ENCODE measurements at regions not wholly inside any gene's neighbourhood (a gene's known extent, or its start where the extent isn't known, plus 50 kb on each side); places are given as distances from the start of the nearest gene placed in this dataset.
"Not testable (repeated sequence)": the region's sequence is repeated elsewhere in the genome, so short reads cannot be mapped to it uniquely, and the experiment has no call there.

DNA sequence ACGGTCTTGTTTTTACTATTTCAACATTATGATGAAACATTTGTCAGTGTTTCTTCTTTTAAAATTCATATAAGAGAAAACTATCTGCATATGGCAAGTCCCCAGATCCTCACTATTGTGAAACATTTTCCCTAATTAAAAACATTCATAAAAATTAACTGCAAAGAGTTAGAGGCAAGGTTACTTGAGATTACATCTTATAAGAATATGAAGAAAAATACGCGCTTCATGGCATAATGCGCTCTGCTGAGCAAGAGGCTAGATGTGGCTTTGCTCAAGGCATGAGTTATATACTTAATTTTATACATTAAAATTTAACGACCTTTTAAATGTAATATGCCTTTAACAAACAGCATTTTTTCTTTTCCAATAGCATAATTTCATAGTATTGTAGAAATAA lies 166.4 kb upstream of the RPRM start:
- Histone ChIP-seq H3K36me3 (ENCODE audit: control insufficient read depth in 4 of 4, insufficient read depth in 4 of 4, low read length in 3 of 4) (no peaks in the 10 kb centered on the region), H3K27ac (ENCODE audit: insufficient read depth in 1 of 2, low read depth in 1 of 2, low read length in 2 of 2, poor library complexity in 1 of 2, severe bottlenecking in 2 of 2) (no peak overlapping the region), H3K4me1 (ENCODE audit: control extremely low read depth in 1 of 4, control insufficient read depth in 4 of 4, insufficient read depth in 4 of 4, low read length in 3 of 4) (no peaks in the 10 kb centered on the region), H3K27me3 (replicated peaks in 2 of 5; ENCODE audit: control insufficient read depth in 4 of 5, insufficient read depth in 5 of 5, low read length in 4 of 5) (no peaks in the 10 kb centered on the region), H3K9me3 (ENCODE audit: control extremely low read depth in 1 of 5, control insufficient read depth in 4 of 5, insufficient read depth in 2 of 5, low read depth in 1 of 5, low read length in 4 of 5) (no peaks in the 10 kb centered on the region), H3K4me3 (ENCODE audit: control insufficient read depth in 1 of 7, extremely low read depth in 1 of 7, insufficient read depth in 4 of 7, low read depth in 2 of 7, low read length in 6 of 7) (no peak overlapping the region)
- no peak for DNase-seq
- CTCF ChIA-PET = no interaction called here
- WGBS (ENCODE audit: insufficient coverage) = no CpG with 5 or more reads among the region's 5 CpGs
- POLR2A ChIA-PET = no interaction called here

DNA sequence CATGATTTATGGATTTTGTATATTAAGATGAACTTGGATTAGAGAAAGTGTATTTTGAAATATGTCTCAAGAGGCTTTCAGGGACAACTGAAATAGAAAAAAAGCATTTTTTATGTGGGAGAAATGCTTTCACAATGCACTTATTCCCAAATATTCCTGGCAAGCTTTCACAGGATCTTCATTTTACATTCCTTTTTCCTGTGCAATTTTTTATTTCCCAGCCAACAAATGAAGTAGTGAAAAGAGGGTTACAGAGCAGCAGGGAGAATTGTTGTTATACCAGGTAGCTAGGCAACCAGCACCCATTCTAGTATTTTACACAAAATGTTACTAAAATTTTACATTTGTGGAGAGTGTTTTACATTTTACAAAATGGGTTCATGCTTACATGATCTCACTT lies 167.0 kb upstream of the RPRM start:
- POLR2A ChIA-PET = no interaction called here
- no peaks in the 10 kb centered on the region for H3K36me3 ChIP-seq (ENCODE audit: control insufficient read depth in 4 of 4, insufficient read depth in 4 of 4, low read length in 3 of 4)
- DNase-seq = no peak
- no peaks in the 10 kb centered on the region for H3K27me3 ChIP-seq (replicated peaks in 2 of 5; ENCODE audit: control insufficient read depth in 4 of 5, insufficient read depth in 5 of 5, low read length in 4 of 5)
- H3K27ac ChIP-seq (ENCODE audit: insufficient read depth in 1 of 2, low read depth in 1 of 2, low read length in 2 of 2, poor library complexity in 1 of 2, severe bottlenecking in 2 of 2) = no peak overlapping the region
- CTCF ChIA-PET = no interaction called here
- no peaks in the 10 kb centered on the region for H3K9me3 ChIP-seq (ENCODE audit: control extremely low read depth in 1 of 5, control insufficient read depth in 4 of 5, insufficient read depth in 2 of 5, low read depth in 1 of 5, low read length in 4 of 5)
- H3K4me1 ChIP-seq (ENCODE audit: control extremely low read depth in 1 of 4, control insufficient read depth in 4 of 4, insufficient read depth in 4 of 4, low read length in 3 of 4) = no peaks in the 10 kb centered on the region
- no peak overlapping the region for H3K4me3 ChIP-seq (ENCODE audit: control insufficient read depth in 1 of 7, extremely low read depth in 1 of 7, insufficient read depth in 4 of 7, low read depth in 2 of 7, low read length in 6 of 7)

DNA sequence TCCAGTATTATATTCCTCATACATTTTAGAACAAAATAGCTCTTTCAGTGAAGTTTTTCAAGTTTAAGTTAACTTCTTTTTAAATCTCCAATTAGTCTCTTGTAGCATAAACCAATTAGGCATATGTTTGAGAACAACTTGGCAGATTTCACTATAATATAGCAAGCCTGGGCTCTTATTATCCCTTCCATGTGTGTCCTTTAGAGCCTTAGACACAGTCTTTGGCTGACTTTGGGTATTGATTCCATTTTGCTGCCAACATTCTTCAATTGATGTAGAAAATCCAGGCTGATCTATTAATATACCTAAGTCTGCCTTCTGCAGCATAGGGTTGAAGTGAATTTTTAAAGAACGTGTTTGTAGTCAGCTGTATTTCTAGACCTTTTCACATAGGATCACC lies 179.1 kb upstream of the RPRM start:
- CTCF ChIA-PET = no interaction called here
- no CpG with 5 or more reads among the region's 1 CpG for WGBS (ENCODE audit: insufficient coverage)
- Histone ChIP-seq H3K4me1 (ENCODE audit: control extremely low read depth in 1 of 4, control insufficient read depth in 4 of 4, insufficient read depth in 4 of 4, low read length in 3 of 4) (no peaks in the 10 kb centered on the region), H3K4me3 (ENCODE audit: control insufficient read depth in 1 of 7, extremely low read depth in 1 of 7, insufficient read depth in 4 of 7, low read depth in 2 of 7, low read length in 6 of 7) (no peak overlapping the region), H3K9me3 (ENCODE audit: control extremely low read depth in 1 of 5, control insufficient read depth in 4 of 5, insufficient read depth in 2 of 5, low read depth in 1 of 5, low read length in 4 of 5) (no peaks in the 10 kb centered on the region), H3K27me3 (replicated peaks in 2 of 5; ENCODE audit: control insufficient read depth in 4 of 5, insufficient read depth in 5 of 5, low read length in 4 of 5) (no peaks in the 10 kb centered on the region), H3K36me3 (ENCODE audit: control insufficient read depth in 4 of 4, insufficient read depth in 4 of 4, low read length in 3 of 4) (no peaks in the 10 kb centered on the region), H3K27ac (ENCODE audit: insufficient read depth in 1 of 2, low read depth in 1 of 2, low read length in 2 of 2, poor library complexity in 1 of 2, severe bottlenecking in 2 of 2) (no peak overlapping the region)
- POLR2A ChIA-PET = no interaction called here
- DNase-seq = no peak

DNA sequence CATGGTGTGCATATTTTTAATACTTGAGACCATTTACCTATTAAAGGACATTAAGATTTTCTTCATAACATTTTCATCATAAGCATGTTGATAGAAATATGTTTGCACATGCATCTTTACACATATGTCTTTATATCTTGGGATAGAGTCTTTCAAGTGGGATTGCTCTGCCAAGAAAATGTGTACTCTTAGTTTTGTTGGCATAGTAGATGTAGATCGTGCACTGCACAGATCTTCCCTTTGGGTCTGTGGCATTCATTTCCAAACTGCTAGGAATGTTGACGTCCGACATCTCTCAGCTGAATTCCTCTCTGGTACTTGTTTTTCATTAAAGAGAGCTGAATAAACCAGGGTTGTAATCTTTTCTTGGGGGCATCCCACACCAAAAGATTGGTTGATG lies 183.2 kb upstream of the RPRM start:
- CTCF ChIA-PET = no interaction called here

DNA sequence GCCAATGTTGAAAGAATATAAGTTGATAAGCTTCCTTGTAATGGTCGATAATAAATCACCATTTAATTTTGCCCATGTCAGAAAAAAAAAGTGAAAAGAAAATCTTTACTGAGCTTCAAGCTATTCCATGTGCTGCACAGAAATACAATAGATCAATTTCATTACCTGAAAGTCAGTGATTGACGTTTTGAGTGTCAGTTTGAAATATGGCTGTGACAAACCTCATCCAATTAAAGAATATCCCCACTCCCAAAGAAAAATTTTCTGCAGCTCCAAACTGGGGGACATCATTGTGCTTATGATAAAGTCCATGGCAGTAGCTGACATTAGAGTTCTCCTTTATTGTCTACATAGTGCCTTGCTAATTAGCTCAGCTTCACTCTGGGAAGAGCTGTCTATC lies 184.8 kb upstream of the RPRM start:
- ChIA-PET POLR2A (no interaction called here), CTCF (no interaction called here)
- peaks cover 0 to 5% (median 0%) of the 10 kb centered on the region in 5 experiments for H3K9me3 ChIP-seq (ENCODE audit: control extremely low read depth in 1 of 5, control insufficient read depth in 4 of 5, insufficient read depth in 2 of 5, low read depth in 1 of 5, low read length in 4 of 5)
- DNase-seq = no peak
- H3K27me3 ChIP-seq (replicated peaks in 2 of 5; ENCODE audit: control insufficient read depth in 4 of 5, insufficient read depth in 5 of 5, low read length in 4 of 5) = no peaks in the 10 kb centered on the region
- H3K36me3 ChIP-seq (ENCODE audit: control insufficient read depth in 4 of 4, insufficient read depth in 4 of 4, low read length in 3 of 4) = no peaks in the 10 kb centered on the region
- no peak overlapping the region for H3K4me3 ChIP-seq (ENCODE audit: control insufficient read depth in 1 of 7, extremely low read depth in 1 of 7, insufficient read depth in 4 of 7, low read depth in 2 of 7, low read length in 6 of 7)
- no peak overlapping the region for H3K27ac ChIP-seq (ENCODE audit: insufficient read depth in 1 of 2, low read depth in 1 of 2, low read length in 2 of 2, poor library complexity in 1 of 2, severe bottlenecking in 2 of 2)
- no CpG with 5 or more reads among the region's 2 CpGs for WGBS (ENCODE audit: insufficient coverage)
- H3K4me1 ChIP-seq (ENCODE audit: control extremely low read depth in 1 of 4, control insufficient read depth in 4 of 4, insufficient read depth in 4 of 4, low read length in 3 of 4) = no peaks in the 10 kb centered on the region

More for the DNA sequence above, 183.2 kb upstream of the RPRM start:
- H3K27me3 ChIP-seq (replicated peaks in 2 of 5; ENCODE audit: control insufficient read depth in 4 of 5, insufficient read depth in 5 of 5, low read length in 4 of 5) = no peaks in the 10 kb centered on the region
- no peaks in the 10 kb centered on the region for H3K36me3 ChIP-seq (ENCODE audit: control insufficient read depth in 4 of 4, insufficient read depth in 4 of 4, low read length in 3 of 4)
- H3K4me3 ChIP-seq (ENCODE audit: control insufficient read depth in 1 of 7, extremely low read depth in 1 of 7, insufficient read depth in 4 of 7, low read depth in 2 of 7, low read length in 6 of 7) = no peak overlapping the region
- no peak overlapping the region for H3K27ac ChIP-seq (ENCODE audit: insufficient read depth in 1 of 2, low read depth in 1 of 2, low read length in 2 of 2, poor library complexity in 1 of 2, severe bottlenecking in 2 of 2)
- H3K4me1 ChIP-seq (ENCODE audit: control extremely low read depth in 1 of 4, control insufficient read depth in 4 of 4, insufficient read depth in 4 of 4, low read length in 3 of 4) = no peaks in the 10 kb centered on the region
- peaks cover 0 to 5% (median 0%) of the 10 kb centered on the region in 5 experiments for H3K9me3 ChIP-seq (ENCODE audit: control extremely low read depth in 1 of 5, control insufficient read depth in 4 of 5, insufficient read depth in 2 of 5, low read depth in 1 of 5, low read length in 4 of 5)
- POLR2A ChIA-PET = no interaction called here
- DNase-seq = no peak
- WGBS (ENCODE audit: insufficient coverage) = 100% methylated on average over 3 of the region's 3 CpGs

DNA sequence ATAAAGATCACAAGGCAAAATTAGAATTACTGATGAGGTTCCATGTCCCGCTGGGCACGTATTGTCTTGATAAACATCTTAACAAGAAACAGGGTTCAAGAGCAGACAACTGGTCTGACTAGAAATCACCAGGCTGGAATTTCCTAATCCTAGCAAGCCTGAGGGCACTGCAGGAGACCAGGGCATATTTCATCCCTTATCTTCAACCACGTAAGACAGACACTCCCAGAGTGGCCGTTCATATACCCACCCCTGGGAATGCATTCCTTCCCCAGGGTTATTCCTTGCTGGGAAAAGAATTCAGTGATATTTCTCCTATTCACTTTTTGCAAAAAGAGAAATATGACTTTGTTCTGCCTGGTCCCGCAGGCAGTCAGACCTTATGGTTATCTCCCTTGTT lies 185.4 kb upstream of the RPRM start:
- DNase-seq; CTCF ChIA-PET; H3K4me1 ChIP-seq (ENCODE audit: control extremely low read depth in 1 of 4, control insufficient read depth in 4 of 4, insufficient read depth in 4 of 4, low read length in 3 of 4); H3K27me3 ChIP-seq (replicated peaks in 2 of 5; ENCODE audit: control insufficient read depth in 4 of 5, insufficient read depth in 5 of 5, low read length in 4 of 5); H3K36me3 ChIP-seq (ENCODE audit: control insufficient read depth in 4 of 4, insufficient read depth in 4 of 4, low read length in 3 of 4); H3K4me3 ChIP-seq (ENCODE audit: control insufficient read depth in 1 of 7, extremely low read depth in 1 of 7, insufficient read depth in 4 of 7, low read depth in 2 of 7, low read length in 6 of 7); POLR2A ChIA-PET; H3K9me3 ChIP-seq (ENCODE audit: control extremely low read depth in 1 of 5, control insufficient read depth in 4 of 5, insufficient read depth in 2 of 5, low read depth in 1 of 5, low read length in 4 of 5); H3K27ac ChIP-seq (ENCODE audit: insufficient read depth in 1 of 2, low read depth in 1 of 2, low read length in 2 of 2, poor library complexity in 1 of 2, severe bottlenecking in 2 of 2): not testable (repeated sequence)
- WGBS (ENCODE audit: insufficient coverage) = 91% methylated on average over 4 of the region's 5 CpGs

DNA sequence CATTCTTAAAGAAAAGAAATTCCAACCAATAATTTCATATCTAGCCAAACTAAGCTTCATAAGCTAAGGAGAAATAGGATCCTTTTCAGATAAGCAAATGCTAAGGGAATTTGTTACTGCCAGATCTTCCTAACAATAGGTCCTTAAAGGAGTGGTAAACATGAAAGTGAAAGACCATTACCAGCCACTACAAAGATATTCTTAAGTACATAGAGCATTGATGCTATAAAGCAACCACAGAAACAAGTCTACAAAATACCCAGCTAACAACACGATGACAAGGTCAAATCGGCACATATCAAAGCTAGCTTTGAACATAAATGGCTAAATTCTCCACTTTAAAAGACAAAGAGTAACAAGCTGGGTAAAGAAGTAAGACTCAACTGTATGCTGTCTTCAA lies 188.9 kb upstream of the RPRM start:
- Histone ChIP-seq H3K27ac (ENCODE audit: insufficient read depth in 1 of 2, low read depth in 1 of 2, low read length in 2 of 2, poor library complexity in 1 of 2, severe bottlenecking in 2 of 2) (no peak overlapping the region), H3K4me1 (ENCODE audit: control extremely low read depth in 1 of 4, control insufficient read depth in 4 of 4, insufficient read depth in 4 of 4, low read length in 3 of 4) (no peaks in the 10 kb centered on the region), H3K4me3 (ENCODE audit: control insufficient read depth in 1 of 7, extremely low read depth in 1 of 7, insufficient read depth in 4 of 7, low read depth in 2 of 7, low read length in 6 of 7) (no peak overlapping the region), H3K27me3 (replicated peaks in 2 of 5; ENCODE audit: control insufficient read depth in 4 of 5, insufficient read depth in 5 of 5, low read length in 4 of 5) (no peaks in the 10 kb centered on the region), H3K9me3 (ENCODE audit: control extremely low read depth in 1 of 5, control insufficient read depth in 4 of 5, insufficient read depth in 2 of 5, low read depth in 1 of 5, low read length in 4 of 5) (peaks cover 0 to 5% (median 0%) of the 10 kb centered on the region in 5 experiments), H3K36me3 (ENCODE audit: control insufficient read depth in 4 of 4, insufficient read depth in 4 of 4, low read length in 3 of 4) (no peaks in the 10 kb centered on the region)
- WGBS (ENCODE audit: insufficient coverage) = no CpG with 5 or more reads among the region's 2 CpGs
- ChIA-PET CTCF (no interaction called here), POLR2A (no interaction called here)
- no peak for DNase-seq

DNA sequence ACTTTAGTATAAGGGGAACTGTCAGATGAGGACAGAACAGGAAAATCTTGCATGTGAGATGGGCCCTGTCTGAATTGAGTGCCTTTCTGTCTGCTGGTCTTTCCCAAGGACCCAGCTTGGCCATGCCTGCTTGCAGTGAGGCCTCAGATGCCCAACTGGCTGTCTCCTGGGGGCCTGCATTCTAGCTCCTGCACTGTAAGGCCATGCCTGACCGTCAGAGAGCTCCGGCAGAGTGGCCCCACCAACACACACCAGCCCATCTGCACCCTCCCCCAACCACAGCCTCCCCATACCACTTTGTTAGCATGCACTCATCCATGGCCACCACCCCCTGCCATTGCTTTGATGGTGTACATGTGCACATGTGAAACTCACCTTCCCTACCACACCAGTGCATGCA lies 190.4 kb upstream of the RPRM start:
- Histone ChIP-seq H3K27me3 (replicated peaks in 2 of 5; ENCODE audit: control insufficient read depth in 4 of 5, insufficient read depth in 5 of 5, low read length in 4 of 5) (no peaks in the 10 kb centered on the region), H3K27ac (ENCODE audit: insufficient read depth in 1 of 2, low read depth in 1 of 2, low read length in 2 of 2, poor library complexity in 1 of 2, severe bottlenecking in 2 of 2) (no peak overlapping the region), H3K4me1 (ENCODE audit: control extremely low read depth in 1 of 4, control insufficient read depth in 4 of 4, insufficient read depth in 4 of 4, low read length in 3 of 4) (no peaks in the 10 kb centered on the region), H3K9me3 (ENCODE audit: control extremely low read depth in 1 of 5, control insufficient read depth in 4 of 5, insufficient read depth in 2 of 5, low read depth in 1 of 5, low read length in 4 of 5) (peaks cover 0 to 5% (median 0%) of the 10 kb centered on the region in 5 experiments), H3K4me3 (ENCODE audit: control insufficient read depth in 1 of 7, extremely low read depth in 1 of 7, insufficient read depth in 4 of 7, low read depth in 2 of 7, low read length in 6 of 7) (no peak overlapping the region), H3K36me3 (ENCODE audit: control insufficient read depth in 4 of 4, insufficient read depth in 4 of 4, low read length in 3 of 4) (no peaks in the 10 kb centered on the region)
- DNase-seq = no peak
- POLR2A ChIA-PET = no interaction called here
- CTCF ChIA-PET = no interaction called here
- WGBS (ENCODE audit: insufficient coverage) = 92% methylated on average over 2 of the region's 2 CpGs

Data from common myeloid progenitor, CD34-positive (primary cell).